Neural cell (in vitro differentiated cells): ENCODE measurements at regions not wholly inside any gene's neighbourhood (a gene's known extent, or its start where the extent isn't known, plus 50 kb on each side); places are given as distances from the start of the nearest gene placed in this dataset.

Experiments
- EP300 ChIP-seq: fragments of 450-650 bp; conservative IDR thresholded peaks from 2 replicates; pipeline ENCODE4 v1.6.1; 2014; ENCODE audit warnings: antibody characterized with exemption, mild to moderate bottlenecking, moderate library complexity; ENCODE audit not compliant: poor library complexity, severe bottlenecking
- EZH2 ChIP-seq: fragments of 200-600, 300-800 bp; shearing (Covaris generic), sonication (generic); IDR thresholded peaks from 2 replicates; pipeline ENCODE4 v1.6.1; 2014; ENCODE audit warnings: antibody characterized with exemption, low read length, borderline replicate concordance, mild to moderate bottlenecking; ENCODE audit not compliant: insufficient read depth, poor library complexity, severe bottlenecking
- MXI1 ChIP-seq: fragments of 450-650 bp; conservative IDR thresholded peaks from 2 replicates; pipeline ENCODE4 v1.6.1; 2014; ENCODE audit warnings: antibody characterized with exemption, mild to moderate bottlenecking; ENCODE audit not compliant: poor library complexity, severe bottlenecking
- POLR2AphosphoS5 ChIP-seq: IDR thresholded peaks from 2 replicates; pipeline ENCODE4 v1.6.1; 2012
- RAD21 ChIP-seq: fragments of 450-650 bp; conservative IDR thresholded peaks from 2 replicates; pipeline ENCODE4 v1.6.1; 2014; ENCODE audit warnings: antibody characterized with exemption, mild to moderate bottlenecking, moderate library complexity
- SMC3 ChIP-seq: fragments of 450-650 bp; conservative IDR thresholded peaks from 2 replicates; pipeline ENCODE4 v1.6.1; 2014; ENCODE audit warnings: antibody characterized with exemption, mild to moderate bottlenecking, moderate library complexity; ENCODE audit not compliant: poor library complexity
- TAF1 ChIP-seq: IDR thresholded peaks from 2 replicates; pipeline ENCODE4 v1.6.1; 2012; ENCODE audit warnings: low read depth
- TF ChIP-seq, protein P1 (sequence below): fragments of 450-650 bp; IDR thresholded peaks from 2 replicates; pipeline ENCODE4 v1.5.1; 2014; ENCODE audit warnings: antibody characterized with exemption, mild to moderate bottlenecking, moderate library complexity; ENCODE audit not compliant: poor library complexity, severe bottlenecking
- TF ChIP-seq, protein P2 (sequence below): IDR thresholded peaks from 2 replicates; pipeline ENCODE4 v1.6.1; 2012; ENCODE audit warnings: borderline replicate concordance

DNA sequence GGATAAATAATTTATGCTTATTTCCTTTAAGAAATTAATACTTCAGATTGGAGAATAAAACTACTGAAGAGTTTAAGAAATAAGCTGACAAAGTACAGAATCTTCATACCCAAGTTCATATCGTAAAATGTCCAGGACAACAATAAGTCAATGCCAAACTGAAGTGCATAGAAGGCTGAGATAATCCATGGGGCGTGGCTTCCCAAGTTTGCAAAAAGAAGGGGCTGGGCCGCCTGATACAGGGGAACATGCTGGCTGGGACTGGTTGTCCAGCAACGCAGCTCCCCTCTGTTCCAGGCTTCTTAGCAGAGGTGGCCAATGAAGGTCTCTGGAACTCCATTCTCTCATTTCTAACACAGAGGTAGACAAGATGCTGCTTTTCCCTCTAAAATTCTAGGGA, 189.5 kb upstream of the SPOPL start:
- TF ChIP-seq, protein P1, sequence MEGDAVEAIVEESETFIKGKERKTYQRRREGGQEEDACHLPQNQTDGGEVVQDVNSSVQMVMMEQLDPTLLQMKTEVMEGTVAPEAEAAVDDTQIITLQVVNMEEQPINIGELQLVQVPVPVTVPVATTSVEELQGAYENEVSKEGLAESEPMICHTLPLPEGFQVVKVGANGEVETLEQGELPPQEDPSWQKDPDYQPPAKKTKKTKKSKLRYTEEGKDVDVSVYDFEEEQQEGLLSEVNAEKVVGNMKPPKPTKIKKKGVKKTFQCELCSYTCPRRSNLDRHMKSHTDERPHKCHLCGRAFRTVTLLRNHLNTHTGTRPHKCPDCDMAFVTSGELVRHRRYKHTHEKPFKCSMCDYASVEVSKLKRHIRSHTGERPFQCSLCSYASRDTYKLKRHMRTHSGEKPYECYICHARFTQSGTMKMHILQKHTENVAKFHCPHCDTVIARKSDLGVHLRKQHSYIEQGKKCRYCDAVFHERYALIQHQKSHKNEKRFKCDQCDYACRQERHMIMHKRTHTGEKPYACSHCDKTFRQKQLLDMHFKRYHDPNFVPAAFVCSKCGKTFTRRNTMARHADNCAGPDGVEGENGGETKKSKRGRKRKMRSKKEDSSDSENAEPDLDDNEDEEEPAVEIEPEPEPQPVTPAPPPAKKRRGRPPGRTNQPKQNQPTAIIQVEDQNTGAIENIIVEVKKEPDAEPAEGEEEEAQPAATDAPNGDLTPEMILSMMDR: no peak
- TF ChIP-seq, protein P2, sequence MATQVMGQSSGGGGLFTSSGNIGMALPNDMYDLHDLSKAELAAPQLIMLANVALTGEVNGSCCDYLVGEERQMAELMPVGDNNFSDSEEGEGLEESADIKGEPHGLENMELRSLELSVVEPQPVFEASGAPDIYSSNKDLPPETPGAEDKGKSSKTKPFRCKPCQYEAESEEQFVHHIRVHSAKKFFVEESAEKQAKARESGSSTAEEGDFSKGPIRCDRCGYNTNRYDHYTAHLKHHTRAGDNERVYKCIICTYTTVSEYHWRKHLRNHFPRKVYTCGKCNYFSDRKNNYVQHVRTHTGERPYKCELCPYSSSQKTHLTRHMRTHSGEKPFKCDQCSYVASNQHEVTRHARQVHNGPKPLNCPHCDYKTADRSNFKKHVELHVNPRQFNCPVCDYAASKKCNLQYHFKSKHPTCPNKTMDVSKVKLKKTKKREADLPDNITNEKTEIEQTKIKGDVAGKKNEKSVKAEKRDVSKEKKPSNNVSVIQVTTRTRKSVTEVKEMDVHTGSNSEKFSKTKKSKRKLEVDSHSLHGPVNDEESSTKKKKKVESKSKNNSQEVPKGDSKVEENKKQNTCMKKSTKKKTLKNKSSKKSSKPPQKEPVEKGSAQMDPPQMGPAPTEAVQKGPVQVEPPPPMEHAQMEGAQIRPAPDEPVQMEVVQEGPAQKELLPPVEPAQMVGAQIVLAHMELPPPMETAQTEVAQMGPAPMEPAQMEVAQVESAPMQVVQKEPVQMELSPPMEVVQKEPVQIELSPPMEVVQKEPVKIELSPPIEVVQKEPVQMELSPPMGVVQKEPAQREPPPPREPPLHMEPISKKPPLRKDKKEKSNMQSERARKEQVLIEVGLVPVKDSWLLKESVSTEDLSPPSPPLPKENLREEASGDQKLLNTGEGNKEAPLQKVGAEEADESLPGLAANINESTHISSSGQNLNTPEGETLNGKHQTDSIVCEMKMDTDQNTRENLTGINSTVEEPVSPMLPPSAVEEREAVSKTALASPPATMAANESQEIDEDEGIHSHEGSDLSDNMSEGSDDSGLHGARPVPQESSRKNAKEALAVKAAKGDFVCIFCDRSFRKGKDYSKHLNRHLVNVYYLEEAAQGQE: no peak
- TF ChIP-seq RAD21: no peak
- no peak for TF ChIP-seq POLR2AphosphoS5
- TF ChIP-seq EZH2: no peak
- TF ChIP-seq EP300: no peak
- no peak for TF ChIP-seq TAF1
- no peak for TF ChIP-seq SMC3
- TF ChIP-seq MXI1: no peak
